ENCODE measurements at regions not wholly inside any gene's neighbourhood (a gene's known extent, or its start where the extent isn't known, plus 50 kb on each side); places are given as distances from the start of the nearest gene placed in this dataset.

GRCh38 chr18:64444819-64445218 lies 295.9 kb upstream of the LINC00305 start:
- TF ChIP-seq CTCF (IDR thresholded peaks at IDR 0.05; ENCODE audit: low read depth, low read length) (no peak), EZH2phosphoT487 (IDR thresholded peaks at IDR 0.05; ENCODE audit: low read depth) (no peak)

Data from OCI-LY3 (cell line).